ENCODE measurements at regions not wholly inside any gene's neighbourhood (a gene's known extent, or its start where the extent isn't known, plus 50 kb on each side); places are given as distances from the start of the nearest gene placed in this dataset.

DNA sequence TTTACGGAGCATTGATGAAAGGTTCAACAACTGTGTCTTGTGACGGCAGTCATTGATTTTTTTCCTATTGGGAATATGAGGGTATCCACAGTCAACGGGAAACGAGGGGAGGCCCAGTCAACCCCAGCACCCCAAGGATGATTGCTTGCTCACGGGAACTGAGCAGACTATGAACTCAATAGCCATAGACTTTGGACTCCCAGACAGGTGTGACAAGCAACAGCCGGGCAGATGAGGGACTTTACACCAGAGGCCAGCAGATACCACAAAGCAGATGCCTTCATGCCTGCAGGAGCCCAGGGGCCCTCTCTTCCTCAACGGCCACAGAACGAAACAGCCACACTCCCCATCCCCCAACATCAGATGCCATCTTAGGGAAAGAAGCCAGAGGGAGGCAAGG, 80.3 kb upstream of the FLT1 start:
- TF ChIP-seq EZH2phosphoT487 (IDR thresholded peaks at IDR 0.05; ENCODE audit: insufficient read depth, low read depth) (no peak), EZH2 (IDR thresholded peaks at IDR 0.05; ENCODE audit: insufficient read depth, poor library complexity, severe bottlenecking) (no peak)
